Stimulated activated CD8-positive, alpha-beta memory T cell treated with anti-CD3 and anti-CD28 coated beads, Interleukin-7, amount 100 ng/mL, for 1 hour (primary cell): ENCODE measurements at regions not wholly inside any gene's neighbourhood (a gene's known extent, or its start where the extent isn't known, plus 50 kb on each side); places are given as distances from the start of the nearest gene placed in this dataset.
"Not testable (repeated sequence)": the region's sequence is repeated elsewhere in the genome, so short reads cannot be mapped to it uniquely, and the experiment has no call there.

Experiments
- DNase-seq, 2 donors: peaks; one replicate each; pipeline ENCODE4 v3.0.0-alpha.2; 2020; ENCODE audit warnings: low read depth in 2 of 2

- DNase-seq: no peak
These were observed 1227.6 kb downstream of the TYW1 start for GRCh38 chr7:68224041-68224741.

- DNase-seq: not testable (repeated sequence)
These were observed 1234.4 kb downstream of the TYW1 start for GRCh38 chr7:68231011-68231410.

- no peak for DNase-seq
These were observed 1239.3 kb downstream of the TYW1 start for GRCh38 chr7:68235937-68236336.

GRCh38 chr7:68238204-68238805 is 1241.7 kb downstream of the TYW1 start:
- no peak for DNase-seq

GRCh38 chr7:68243128-68243527 is 1246.5 kb downstream of the TYW1 start:
- DNase-seq: no peak

GRCh38 chr7:68244389-68244788 is 1247.8 kb downstream of the TYW1 start:
- DNase-seq: no peak

GRCh38 chr7:68245688-68246087 is 1249.1 kb downstream of the TYW1 start:
- no peak for DNase-seq

GRCh38 chr7:68246189-68246633 is 1249.6 kb downstream of the TYW1 start:
- no peak for DNase-seq

- DNase-seq: no peak
These were observed 1250.5 kb downstream of the TYW1 start for GRCh38 chr7:68247126-68247525.

- no peak for DNase-seq
These were observed 1250.9 kb downstream of the TYW1 start for GRCh38 chr7:68247571-68247970.

- no peak for DNase-seq
These were observed 1252.3 kb downstream of the TYW1 start for GRCh38 chr7:68248973-68249372.

- no peak for DNase-seq
These were observed 1253.0 kb downstream of the TYW1 start for GRCh38 chr7:68249611-68250010.

GRCh38 chr7:68250143-68250542 is 1253.5 kb downstream of the TYW1 start:
- no peak for DNase-seq

GRCh38 chr7:68254815-68255214 is 1258.2 kb downstream of the TYW1 start:
- not testable (repeated sequence) for DNase-seq

- no peak for DNase-seq
These were observed 1259.7 kb downstream of the TYW1 start for GRCh38 chr7:68256295-68256694.

GRCh38 chr7:68258609-68259008 is 1262.0 kb downstream of the TYW1 start:
- DNase-seq: no peak

GRCh38 chr7:68265258-68265657 is 1268.6 kb downstream of the TYW1 start:
- no peak for DNase-seq

- DNase-seq: no peak
These were observed 1269.5 kb downstream of the TYW1 start for GRCh38 chr7:68266004-68266579.

- DNase-seq: no peak
These were observed 1270.9 kb downstream of the TYW1 start for GRCh38 chr7:68267486-68267885.

- no peak for DNase-seq
These were observed 1272.8 kb downstream of the TYW1 start for GRCh38 chr7:68269405-68269804.

GRCh38 chr7:68272507-68272906 is 1275.9 kb downstream of the TYW1 start:
- DNase-seq: no peak

- no peak for DNase-seq
These were observed 1280.1 kb downstream of the TYW1 start for GRCh38 chr7:68276725-68277124.

GRCh38 chr7:68279827-68280400 is 1283.3 kb downstream of the TYW1 start:
- no peak for DNase-seq
